ENCODE measurements at regions not wholly inside any gene's neighbourhood (a gene's known extent, or its start where the extent isn't known, plus 50 kb on each side); places are given as distances from the start of the nearest gene placed in this dataset.
A peak's percentile ranks its signal among the peaks of the same experiment; 100 is the strongest.

- Histone ChIP-seq H3K27me3 (no peaks in the 10 kb centered on the region), H3K4me3 (no peak overlapping the region), H3K4me1 (no peaks in the 10 kb centered on the region), H3K36me3 (replicated peaks in 1 of 2; ENCODE audit: insufficient read depth in 1 of 2, low read depth in 2 of 2) (no peaks in the 10 kb centered on the region), H3K27ac (no peak overlapping the region), H3K9me3 (no peaks in the 10 kb centered on the region)
- intact Hi-C loops (cut with DNase I) = no loop called here
- DNase-seq (no peak), ATAC-seq (no peak)
- WGBS, 2 donors = 88 to 91% methylated on average over 12 of the region's 12 CpGs
- TF ChIP-seq CTCF (IDR thresholded peaks at IDR 0.05) (no peak), POLR2A (IDR thresholded peaks at IDR 0.05) (no peak)
These were observed 82.8 kb upstream of the IGF1R start for GRCh38 chr15:98565566-98565965.

GRCh38 chr15:98567951-98568350 is 80.4 kb upstream of the IGF1R start:
- 79 to 89% methylated on average over 6 to 7 of the region's 7 CpGs for WGBS, 2 donors
- no peaks in the 10 kb centered on the region for H3K27me3 ChIP-seq
- no peak overlapping the region for H3K4me3 ChIP-seq
- TF ChIP-seq POLR2A (IDR thresholded peaks at IDR 0.05) (no peak), CTCF (IDR thresholded peaks at IDR 0.05) (no peak)
- no peaks in the 10 kb centered on the region for H3K36me3 ChIP-seq (replicated peaks in 1 of 2; ENCODE audit: insufficient read depth in 1 of 2, low read depth in 2 of 2)
- no peak overlapping the region for H3K27ac ChIP-seq
- ATAC-seq (no peak), DNase-seq (no peak)
- H3K4me1 ChIP-seq = no peaks in the 10 kb centered on the region
- intact Hi-C loops (cut with DNase I) = no loop called here
- H3K9me3 ChIP-seq = no peaks in the 10 kb centered on the region

- Histone ChIP-seq H3K4me3 (no peak overlapping the region), H3K27me3 (no peaks in the 10 kb centered on the region), H3K27ac (no peak overlapping the region), H3K36me3 (replicated peaks in 1 of 2; ENCODE audit: insufficient read depth in 1 of 2, low read depth in 2 of 2) (no peaks in the 10 kb centered on the region), H3K9me3 (no peaks in the 10 kb centered on the region), H3K4me1 (no peaks in the 10 kb centered on the region)
- TF ChIP-seq POLR2A (IDR thresholded peaks at IDR 0.05) (no peak), CTCF (IDR thresholded peaks at IDR 0.05) (peak in 4 of 7 experiments; percentile 11 to 41 (median 23))
- ATAC-seq (no peak), DNase-seq (no peak)
- intact Hi-C loops (cut with DNase I) = no loop called here
- 59 to 74% methylated on average over 3 of the region's 3 CpGs for WGBS, 2 donors
These were observed 79.8 kb upstream of the IGF1R start for GRCh38 chr15:98568382-98569017.

GRCh38 chr15:98570119-98570518 is 78.2 kb upstream of the IGF1R start:
- Histone ChIP-seq H3K36me3 (replicated peaks in 1 of 2; ENCODE audit: insufficient read depth in 1 of 2, low read depth in 2 of 2) (no peaks in the 10 kb centered on the region), H3K9me3 (no peaks in the 10 kb centered on the region), H3K4me3 (no peak overlapping the region), H3K4me1 (no peaks in the 10 kb centered on the region), H3K27me3 (no peaks in the 10 kb centered on the region), H3K27ac (no peak overlapping the region)
- 94 to 97% methylated on average over 3 of the region's 3 CpGs for WGBS, 2 donors
- ATAC-seq (no peak), DNase-seq (no peak)
- TF ChIP-seq CTCF (IDR thresholded peaks at IDR 0.05) (no peak), POLR2A (IDR thresholded peaks at IDR 0.05) (no peak)
- intact Hi-C loops (cut with DNase I) = no loop called here

DNA sequence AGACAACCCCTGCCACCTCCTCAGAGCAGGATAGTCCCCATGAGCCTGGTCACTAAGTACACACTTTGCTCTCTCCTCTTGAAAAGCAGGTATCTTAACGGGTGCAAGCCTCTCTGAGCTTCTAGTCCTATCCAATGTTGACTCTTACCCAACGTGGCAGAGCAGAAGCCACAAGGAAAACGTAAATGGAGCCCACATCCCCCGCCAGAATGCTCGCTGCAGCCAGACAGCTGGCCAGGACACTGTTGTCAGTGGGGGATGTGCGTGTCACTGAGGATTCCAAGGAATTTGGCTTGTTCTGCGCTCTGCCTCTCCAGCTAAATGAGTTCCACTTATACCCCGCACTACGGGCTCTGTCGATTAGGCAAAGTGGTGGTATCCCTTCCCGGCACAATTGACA is 67.8 kb upstream of the IGF1R start:
- intact Hi-C loops (cut with DNase I) = no loop called here
- DNase-seq (no peak), ATAC-seq (no peak)
- WGBS, 2 donors = 45 to 55% methylated on average over 11 of the region's 11 CpGs
- H3K36me3 ChIP-seq (replicated peaks in 1 of 2; ENCODE audit: insufficient read depth in 1 of 2, low read depth in 2 of 2) = no peaks in the 10 kb centered on the region
- no peak overlapping the region for H3K27ac ChIP-seq
- H3K27me3 ChIP-seq = no peaks in the 10 kb centered on the region
- no peak overlapping the region for H3K4me3 ChIP-seq
- TF ChIP-seq POLR2A (IDR thresholded peaks at IDR 0.05) (no peak), CTCF (IDR thresholded peaks at IDR 0.05) (no peak)
- H3K9me3 ChIP-seq = no peaks in the 10 kb centered on the region
- H3K4me1 ChIP-seq = peaks cover 6% of the 10 kb centered on the region
